NCI-H1694 treated with DMSO at 0.1 percent for 48 hours (cell line): ENCODE measurements at regions not wholly inside any gene's neighbourhood (a gene's known extent, or its start where the extent isn't known, plus 50 kb on each side); places are given as distances from the start of the nearest gene placed in this dataset.

Source experiments
- DNase-seq: peaks from one replicate; lab custom pipeline; 2025; lab: John Stamatoyannopoulos, UW

DNA sequence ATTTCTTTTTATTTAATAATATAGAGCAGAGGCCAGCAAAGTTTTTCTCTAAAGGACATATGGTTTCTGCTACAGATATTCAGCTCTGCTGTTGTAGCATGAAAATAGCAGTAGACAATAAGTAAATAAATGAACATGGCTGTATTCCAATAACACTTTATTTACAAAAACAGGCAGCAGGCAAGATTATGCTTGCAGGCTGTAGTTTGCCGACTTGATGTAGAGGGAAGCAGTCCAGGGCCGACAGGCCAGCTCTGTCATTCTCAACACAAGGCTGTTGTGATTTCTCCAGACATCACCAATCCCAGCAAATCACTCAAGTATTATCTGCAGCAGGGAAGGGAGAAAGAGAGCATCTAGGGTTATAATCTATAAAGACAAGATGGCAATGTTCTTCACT is 1062.5 kb upstream of the PCDH9 start:
- DNase-seq: no peak

DNA sequence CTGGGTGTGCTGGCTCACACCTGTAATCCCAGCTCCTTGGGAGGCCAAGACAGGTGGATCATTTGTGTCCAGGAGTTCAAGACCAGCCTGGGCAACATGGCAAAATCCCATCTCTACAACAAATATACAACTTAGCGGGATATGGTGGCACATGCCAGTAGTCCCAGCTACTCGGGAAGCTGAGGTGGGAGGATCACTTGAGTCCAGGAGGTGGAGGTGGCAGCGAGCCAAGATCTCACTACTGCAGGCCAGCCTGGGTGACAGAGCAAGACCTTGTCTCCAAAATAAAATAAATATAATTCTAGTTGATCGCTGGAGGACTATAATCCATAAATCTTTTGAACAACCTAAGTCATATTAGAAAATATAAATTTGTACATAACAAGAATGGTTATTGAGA is 1061.5 kb upstream of the PCDH9 start:
- no peak for DNase-seq

DNA sequence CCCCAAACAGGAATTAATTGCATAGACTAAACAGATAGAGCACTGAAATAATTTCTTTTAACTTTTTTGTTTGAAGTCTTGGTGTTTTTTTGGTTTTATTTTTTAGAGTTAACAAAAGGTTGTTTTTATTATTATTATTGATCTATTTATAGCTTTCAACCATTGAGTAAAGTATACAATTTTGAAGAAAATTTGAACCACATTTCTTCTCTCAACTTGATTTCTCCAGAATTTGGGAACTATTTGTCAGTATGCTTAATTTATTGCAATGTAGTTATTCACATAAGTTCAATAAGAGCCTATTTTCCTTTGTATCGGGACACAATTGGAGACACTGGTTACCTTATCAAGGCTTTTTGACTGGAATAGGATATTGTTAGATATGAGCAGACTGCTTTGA is 1045.6 kb upstream of the PCDH9 start:
- DNase-seq: no peak

DNA sequence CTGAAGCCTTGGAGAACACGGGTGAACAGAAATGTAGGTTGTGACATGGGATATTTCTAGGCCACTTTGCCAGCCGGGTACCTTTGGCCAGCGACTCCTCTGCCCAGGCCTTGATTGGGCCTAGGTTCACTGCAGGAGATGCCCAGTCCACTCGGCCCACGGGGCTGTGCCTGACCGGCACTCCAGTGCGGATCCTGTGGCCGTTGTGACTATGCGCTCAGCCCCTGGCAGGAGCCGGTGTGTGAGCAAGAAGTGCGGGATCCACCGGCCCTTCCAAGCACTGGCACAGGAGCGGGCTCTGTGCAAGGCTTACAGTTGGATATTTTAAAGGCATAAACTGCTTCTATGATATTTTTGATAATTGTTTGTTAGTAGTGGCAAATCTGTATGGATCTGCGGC is 1042.5 kb upstream of the PCDH9 start:
- no peak for DNase-seq

DNA sequence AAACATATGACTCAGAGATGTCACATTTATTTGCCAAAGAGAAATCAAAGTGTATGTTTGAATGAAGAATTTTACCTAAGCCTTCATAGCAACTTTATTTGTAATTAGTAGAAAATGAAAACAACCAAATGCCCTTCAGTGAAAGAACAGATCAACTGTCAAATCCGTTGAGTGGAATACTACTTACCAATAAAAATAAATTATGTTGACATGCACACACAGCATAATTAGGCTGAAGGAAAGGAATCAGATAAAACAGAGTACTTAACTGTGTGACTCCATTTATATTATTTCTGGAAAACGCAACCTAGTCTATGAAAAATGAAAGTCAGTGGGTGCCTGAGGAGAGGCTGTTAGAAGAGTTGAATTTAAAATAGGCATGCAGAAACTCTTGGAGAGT is 1034.6 kb upstream of the PCDH9 start:
- DNase-seq: no peak

DNA sequence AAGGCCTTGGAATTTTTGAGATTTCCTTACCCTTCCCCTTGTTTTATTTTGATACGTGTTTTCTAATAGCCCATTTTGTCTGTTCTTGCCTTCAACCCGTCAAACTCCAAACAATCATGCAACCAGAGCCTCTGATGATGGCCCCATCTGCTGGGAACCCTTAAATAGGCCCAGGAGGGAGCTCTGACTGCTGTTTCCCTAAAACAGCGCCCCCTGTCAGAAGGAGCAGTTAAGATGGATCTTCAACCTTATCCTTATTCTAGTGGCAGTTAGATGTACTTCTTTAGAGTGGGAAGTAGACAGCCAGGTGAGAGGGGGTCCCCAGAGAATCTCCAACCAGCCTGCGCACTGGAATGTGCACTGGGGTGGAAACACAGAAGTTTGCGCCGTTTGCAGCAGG is 1031.0 kb upstream of the PCDH9 start:
- DNase-seq: no peak

DNA sequence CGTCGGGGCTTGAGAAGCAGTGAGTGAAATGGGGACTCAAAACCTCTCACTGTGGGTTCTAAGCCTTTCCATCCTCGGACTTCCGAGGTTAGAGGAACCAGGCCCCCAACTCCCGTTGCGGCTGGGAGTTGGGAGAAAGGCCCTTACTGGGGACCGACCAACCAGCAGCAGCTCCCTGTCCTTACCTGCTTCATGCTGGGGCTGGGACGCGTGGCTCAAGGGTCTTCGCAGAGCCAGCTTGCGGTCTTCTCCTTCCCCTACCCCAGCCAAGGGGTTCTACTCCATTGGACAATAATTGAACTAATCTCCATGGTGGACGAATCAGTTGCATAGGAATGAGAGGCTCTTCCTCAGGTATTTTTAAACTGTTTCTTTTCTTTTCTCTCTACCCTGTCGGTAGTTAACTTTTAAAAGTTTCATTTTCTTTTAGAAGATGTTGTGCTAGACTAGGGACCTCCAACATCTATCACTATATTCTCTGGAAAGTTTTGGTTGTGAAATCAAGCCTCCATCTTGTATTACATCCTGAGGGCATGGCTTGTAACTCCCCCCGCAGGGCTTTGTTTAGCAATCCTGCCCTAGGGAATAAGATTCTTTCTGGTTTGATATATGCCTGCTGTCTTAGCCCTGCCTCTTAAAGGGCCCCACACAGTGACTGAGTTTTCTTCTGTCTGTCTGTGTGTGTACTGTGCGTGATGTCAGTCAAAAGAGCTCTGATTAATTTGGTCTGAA is 1027.1 kb upstream of the PCDH9 start:
- no peak for DNase-seq

DNA sequence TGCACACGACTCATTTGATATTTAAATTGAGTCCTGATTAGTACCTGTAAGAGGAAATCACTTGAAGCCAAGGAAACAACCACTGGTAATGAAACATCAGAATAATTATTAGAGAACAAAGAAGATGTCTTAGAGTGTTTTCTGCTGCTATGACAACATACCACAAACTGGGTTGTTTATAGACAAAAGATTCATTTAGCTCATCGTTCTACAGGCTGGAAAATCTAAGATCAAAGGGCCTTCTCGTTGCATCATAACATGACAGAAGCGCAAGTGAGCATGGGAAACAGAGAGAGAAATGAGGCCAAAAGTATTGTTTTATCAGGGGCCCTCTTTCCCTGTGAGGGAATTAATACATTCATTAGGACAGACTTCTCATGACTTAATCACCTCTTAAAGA is 1024.0 kb upstream of the PCDH9 start:
- no peak for DNase-seq

DNA sequence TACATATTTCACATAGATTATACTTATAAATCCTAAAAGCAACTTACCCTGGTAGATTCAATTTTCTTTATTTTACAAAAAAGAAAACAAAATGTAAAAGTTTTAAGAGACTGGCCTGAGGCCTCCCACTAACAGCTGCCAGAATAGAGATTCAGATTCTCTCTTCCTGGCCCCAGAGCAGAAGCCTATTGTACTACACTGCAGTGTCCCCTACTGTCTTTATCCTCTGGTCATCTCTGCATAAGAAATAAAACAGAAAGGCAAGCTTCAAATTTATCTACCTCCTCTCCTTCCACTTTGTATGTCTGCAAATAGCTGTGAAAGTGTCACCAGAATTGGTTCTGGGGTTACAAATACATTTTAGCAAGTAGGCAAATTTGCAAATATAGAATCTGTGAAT is 1004.1 kb upstream of the PCDH9 start:
- DNase-seq: no peak

DNA sequence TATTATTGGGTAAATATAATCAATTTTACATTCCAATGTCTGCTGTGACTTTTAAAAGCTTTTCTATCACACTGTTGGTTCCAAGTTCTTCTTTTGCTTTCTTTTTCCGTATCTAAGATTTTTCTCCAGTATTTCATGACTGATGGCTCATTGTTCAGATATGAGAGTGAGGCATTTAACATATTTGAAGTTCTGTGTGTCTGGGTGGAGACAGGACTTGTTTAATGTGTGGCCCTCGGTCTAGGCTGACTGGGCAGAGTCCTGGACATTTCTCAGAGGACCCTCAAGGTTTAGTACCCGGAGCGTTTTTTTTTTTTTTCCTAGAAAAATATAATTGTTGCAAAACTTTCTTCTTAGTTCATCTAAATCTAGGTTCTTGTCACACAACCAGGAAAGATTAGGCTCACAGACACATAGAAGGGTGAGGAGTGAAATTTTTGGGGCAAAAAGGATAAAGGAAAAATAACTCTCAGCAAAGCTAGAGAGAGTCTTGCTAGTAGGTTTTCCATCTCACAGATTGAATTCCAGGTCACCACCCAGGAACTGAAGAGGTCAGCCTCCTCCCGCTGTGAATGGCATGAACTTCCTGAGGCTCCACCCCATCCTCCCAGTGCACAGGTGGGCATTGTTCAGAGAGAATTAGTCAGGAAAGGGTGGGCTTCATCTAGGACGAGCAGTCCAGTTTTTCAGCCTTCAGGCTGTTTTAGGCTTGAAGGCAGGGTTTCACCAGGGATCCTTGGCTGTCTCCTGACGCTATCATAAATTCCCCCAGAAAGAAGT is 1002.4 kb upstream of the PCDH9 start:
- DNase-seq: no peak

DNA sequence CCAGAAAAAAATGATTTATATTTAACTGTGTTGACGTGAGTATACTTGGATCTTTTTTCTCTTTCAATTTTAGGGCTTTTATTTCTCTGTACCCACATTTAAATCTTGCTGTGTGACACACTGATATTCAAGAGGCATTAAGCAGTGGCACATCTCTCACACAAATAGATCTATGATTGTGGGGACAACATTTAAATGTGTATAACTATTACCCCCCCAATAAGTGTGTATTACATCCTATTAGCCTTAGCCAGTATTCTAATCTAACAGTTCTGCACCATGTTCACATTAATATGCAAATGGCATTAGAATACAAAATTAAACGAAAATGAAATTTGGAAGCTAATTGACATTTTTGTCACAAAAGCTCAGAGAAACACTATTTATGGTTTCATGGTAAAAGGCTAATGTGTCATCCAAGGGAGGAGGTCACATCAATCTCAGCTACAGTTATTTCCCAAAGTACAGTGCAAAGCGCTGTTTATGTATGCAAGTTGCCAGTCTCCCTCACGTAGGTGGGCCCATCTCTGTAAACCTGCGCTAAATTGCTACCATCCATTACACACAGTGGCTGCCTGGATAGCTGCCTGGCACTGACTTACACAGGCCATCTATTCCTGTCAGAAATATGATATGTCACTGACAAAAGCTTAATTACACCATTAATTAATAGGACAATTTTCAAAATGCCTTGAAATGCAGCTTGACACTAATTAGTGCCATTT is 984.7 kb upstream of the PCDH9 start:
- DNase-seq: no peak

DNA sequence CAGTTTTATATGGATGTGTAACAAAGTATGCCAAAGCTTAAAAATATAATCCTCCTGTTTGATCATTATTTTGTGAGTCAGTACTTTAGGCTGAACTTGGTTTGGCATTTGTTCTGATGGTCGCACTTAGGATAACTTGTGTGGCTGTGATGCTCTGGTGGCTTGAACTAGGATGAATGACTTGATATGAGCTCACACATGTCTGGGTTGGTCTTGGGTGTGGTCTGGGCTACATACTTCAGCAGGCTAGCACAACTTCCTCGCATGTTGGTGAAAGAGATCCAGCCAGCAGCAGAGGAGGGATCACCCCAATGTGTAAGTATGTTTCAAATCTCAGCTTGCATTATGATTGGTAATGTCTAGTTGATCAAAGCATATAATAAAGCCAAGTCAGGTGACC is 969.1 kb upstream of the PCDH9 start:
- DNase-seq: no peak

DNA sequence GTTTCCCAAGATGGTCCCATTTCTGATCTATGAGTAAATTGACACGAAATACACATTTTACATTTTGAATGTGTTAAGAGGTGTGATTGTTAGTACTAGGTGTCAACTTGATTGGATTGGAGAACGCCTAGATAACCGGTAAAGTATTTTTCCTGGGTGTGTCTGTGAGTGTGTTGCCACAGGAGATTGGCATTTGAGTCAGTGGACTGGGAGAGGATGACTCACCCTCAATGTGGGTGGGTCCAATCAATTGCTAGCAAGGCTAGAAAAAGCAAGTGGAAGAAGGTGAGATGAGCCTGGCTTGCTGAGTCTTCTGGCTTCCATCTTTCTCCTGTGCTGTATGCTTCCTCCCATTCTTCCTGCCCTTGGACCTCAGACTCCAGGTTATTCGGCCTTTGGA is 960.7 kb upstream of the PCDH9 start:
- DNase-seq: no peak

DNA sequence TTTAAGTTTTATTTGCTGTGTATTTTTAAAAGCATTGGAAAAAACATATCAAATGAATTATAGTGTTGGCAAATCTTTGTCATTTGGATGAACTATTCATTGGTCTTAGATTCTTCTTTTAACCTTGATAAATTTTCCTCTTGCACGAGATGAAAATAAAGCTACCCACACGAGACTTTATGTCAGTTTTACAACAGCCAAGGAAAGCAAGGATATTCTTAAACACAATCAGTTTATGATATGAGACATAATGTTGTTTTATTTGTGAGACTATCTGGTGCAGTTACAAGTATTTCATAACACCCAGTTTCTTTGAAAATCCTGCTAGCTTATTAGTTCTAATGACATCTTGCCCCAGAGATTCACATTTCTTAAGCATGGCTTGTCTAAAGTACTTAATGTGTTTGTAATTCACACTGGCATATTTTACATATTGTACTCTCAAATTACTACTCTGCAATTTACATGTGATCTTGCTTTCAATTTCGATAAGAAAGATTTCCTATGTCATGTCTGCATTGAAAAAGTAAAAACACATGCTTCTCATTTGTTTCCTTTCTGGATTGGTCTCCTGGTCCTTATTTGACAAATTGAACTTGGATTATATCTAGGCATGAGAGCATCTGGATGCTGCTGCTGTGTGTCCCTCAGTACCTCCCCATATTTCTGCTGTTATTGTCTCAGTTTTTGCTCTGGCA is 955.5 kb upstream of the PCDH9 start:
- DNase-seq: no peak

DNA sequence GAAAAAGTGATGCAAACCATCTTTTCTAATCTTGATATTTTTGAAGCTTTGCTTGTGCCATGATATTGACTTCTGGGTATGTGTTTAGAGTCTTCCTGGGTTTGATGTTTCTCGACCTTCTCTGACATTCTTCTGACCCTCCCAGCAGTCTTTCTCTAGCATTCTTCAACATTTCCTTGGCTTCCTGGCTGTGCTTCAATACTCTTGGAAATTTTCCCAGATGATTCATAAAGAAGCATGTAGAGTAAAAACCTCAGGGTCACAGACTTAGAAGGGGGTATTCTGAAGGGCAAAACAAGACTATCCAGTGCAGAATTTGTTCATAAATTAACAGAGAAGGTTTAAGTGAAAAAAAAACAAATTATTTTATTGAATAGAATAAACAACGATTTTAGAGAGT is 946.3 kb upstream of the PCDH9 start:
- DNase-seq: no peak

DNA sequence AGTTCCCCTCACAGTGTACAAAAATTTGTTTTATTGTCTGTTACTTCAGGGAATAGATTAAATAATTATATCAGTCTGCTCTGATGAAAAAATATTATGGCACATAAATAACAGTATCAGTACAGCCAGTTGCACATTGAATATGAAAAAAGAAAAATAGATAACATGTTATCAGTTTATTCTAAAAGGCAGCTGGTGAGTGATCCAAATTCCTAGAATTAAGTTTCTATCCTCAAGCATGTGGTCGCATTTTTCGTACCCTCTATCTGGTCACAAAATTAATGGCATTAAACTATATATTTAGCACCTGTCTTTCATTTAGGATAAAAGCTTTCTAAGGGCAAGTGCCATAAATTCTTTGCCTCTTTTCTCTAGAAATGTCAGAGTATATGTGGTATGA is 944.8 kb upstream of the PCDH9 start:
- no peak for DNase-seq

DNA sequence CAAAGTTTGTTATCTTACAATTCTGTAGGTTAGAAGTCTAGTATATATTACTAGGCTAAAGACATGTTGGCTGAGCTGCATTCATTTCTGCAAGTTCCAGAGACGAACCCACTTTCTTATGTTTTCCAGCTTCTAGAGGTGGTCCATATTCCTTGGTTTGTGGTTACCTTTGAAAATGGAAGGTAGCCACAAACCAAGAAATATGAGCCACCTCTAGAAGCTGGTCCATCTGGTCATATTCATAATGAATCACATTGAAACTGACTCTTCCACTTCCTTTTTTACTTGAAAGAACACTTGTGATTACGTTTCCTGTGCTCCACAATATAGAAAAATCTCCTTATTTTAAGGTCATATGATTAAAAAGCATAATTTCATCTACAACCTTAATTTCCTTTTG is 943.0 kb upstream of the PCDH9 start:
- DNase-seq: no peak

DNA sequence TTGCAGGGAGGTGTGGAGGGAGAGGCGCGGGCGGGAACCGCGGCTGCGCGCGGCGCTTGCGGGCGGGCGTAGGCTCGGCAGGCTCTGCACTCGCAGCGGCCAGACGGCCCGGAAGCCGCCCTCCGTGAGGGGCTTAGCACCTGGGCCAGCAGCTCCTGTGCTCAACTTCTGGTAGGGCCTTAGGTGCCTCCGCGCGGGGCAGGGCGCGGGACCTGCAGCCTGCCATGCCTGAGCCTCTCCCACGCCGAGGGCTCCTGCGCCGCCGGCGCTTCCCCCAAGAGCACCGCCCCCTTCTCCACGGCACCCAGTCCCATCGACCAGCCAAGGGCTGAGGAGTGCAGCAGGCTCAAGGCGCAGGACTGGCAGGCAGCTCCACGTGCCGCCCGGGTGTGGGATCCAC is 940.8 kb upstream of the PCDH9 start:
- DNase-seq: no peak

DNA sequence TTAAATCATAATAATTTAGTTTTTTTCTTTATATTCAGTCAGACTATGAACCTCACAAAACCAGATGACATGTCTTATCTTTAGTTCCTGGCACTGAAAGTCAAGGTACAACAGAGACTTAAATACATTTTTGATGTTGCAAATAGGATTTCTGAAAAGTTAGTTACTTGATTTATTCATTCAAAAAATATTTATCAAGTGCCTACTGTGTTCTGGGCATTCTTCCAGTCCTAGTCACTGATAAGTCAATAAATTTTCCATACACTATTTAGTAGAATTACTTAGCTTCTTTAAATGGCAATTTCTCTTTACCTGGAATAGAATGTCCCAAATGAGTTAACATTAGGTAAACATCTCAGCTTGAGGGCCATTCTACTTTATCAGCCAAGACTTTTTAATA is 938.3 kb upstream of the PCDH9 start:
- DNase-seq: no peak

DNA sequence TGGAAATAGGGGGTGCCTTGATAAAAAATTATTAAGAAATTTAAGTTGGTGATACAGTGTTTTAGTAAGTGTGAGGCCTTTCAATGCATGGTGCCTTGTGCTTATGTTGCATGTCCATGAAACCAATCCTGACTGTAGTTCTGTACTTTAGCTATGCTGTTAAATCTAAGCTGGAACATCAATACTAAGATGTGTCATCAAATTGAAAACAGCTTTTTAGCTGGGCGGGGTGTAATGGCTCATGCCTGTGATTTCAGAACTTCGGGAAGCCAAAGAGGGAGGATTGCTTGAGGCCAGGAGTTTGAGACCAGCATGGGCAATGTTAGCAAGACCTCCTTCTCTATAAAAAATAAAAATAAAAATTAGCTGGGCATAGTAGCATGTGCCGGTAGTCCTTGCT is 930.3 kb upstream of the PCDH9 start:
- no peak for DNase-seq

DNA sequence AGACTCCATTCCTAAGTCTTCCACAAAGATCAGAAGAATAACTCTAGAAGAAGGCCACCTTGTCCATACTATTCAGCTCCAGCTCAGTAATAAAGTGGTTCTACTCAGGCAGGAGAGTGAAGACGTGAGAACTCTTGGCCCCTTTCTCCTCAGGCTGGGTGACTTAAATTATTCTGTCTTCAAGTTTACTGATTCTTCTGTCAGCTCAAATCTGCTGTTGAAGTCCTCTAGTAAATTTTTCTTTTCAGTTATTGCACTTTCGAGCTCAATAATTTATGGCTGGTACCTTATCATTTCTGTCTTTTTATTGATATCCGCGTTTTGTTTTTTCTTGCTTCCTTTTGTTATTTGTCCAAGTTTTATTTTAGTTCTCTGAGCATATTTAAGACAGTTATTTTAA is 922.3 kb upstream of the PCDH9 start:
- DNase-seq: no peak

DNA sequence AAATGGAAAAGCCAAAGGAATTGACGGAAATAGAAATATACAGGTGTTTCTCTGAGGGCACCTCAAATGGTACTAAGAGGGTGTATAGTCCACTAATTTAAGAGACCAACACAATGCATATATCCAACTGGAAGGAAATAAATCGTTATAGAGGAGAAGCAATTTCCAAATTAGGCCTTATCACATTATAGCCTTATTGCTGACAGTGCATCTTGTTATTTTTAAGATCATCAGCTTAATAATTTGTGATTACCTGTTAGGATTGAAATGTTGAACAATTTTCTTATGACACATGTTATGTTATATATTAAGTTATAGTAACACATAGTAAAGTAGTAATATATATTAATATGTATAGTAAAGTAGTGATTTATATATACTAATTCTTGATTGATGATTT is 915.7 kb upstream of the PCDH9 start:
- DNase-seq: no peak
